H1 (cell line): ENCODE measurements at regions not wholly inside any gene's neighbourhood (a gene's known extent, or its start where the extent isn't known, plus 50 kb on each side); places are given as distances from the start of the nearest gene placed in this dataset.

Experiments used
- BCL11A ChIP-seq, 2 experiments: IDR thresholded peaks; one replicate each; pipeline ENCODE4 v1.6.1; 2011; ENCODE audit warnings: low read depth in 2 of 2, low read length in 2 of 2, mild to moderate bottlenecking in 2 of 2
- CBX8 ChIP-seq: fragments of 300-800, 300-1000 bp; sonication (generic); IDR thresholded peaks from 2 replicates; pipeline ENCODE4 v1.7.1; 2016; ENCODE audit warnings: low read depth, low read length, borderline replicate concordance
- CHD7 ChIP-seq: fragments of 300-600 bp; sonication (generic); IDR thresholded peaks from 2 replicates; pipeline ENCODE4 v1.7.1; 2012; ENCODE audit warnings: low read length, moderate library complexity, mild to moderate bottlenecking, inconsistent platforms; ENCODE audit not compliant: insufficient replicate concordance
- CTCF ChIP-seq, 3 experiments: IDR thresholded peaks; 1 replicate in 2 of 3; 2 replicates in 1 of 3; pipeline versions ENCODE4 v1.5.1 to v1.6.1; 2011; ENCODE audit warnings: low read length in 3 of 3, mild to moderate bottlenecking in 3 of 3, inconsistent platforms in 2 of 3, low read depth in 1 of 3, moderate library complexity in 1 of 3; ENCODE audit not compliant: insufficient read depth in 1 of 3; ENCODE audit errors: control extremely low read depth in 1 of 3
- POLR2AphosphoS5 ChIP-seq: IDR thresholded peaks from 2 replicates; pipeline ENCODE4 v1.6.1; 2011; ENCODE audit warnings: low read depth, low read length
- RNF2 ChIP-seq: fragments of 200-900, 300-1000 bp; sonication (generic); IDR thresholded peaks from 2 replicates; pipeline ENCODE4 v1.7.1; 2016; ENCODE audit warnings: borderline replicate concordance, low read depth, mild to moderate bottlenecking, antibody characterized with exemption, low read length; ENCODE audit not compliant: poor library complexity, severe bottlenecking; ENCODE audit errors: missing control alignments

DNA sequence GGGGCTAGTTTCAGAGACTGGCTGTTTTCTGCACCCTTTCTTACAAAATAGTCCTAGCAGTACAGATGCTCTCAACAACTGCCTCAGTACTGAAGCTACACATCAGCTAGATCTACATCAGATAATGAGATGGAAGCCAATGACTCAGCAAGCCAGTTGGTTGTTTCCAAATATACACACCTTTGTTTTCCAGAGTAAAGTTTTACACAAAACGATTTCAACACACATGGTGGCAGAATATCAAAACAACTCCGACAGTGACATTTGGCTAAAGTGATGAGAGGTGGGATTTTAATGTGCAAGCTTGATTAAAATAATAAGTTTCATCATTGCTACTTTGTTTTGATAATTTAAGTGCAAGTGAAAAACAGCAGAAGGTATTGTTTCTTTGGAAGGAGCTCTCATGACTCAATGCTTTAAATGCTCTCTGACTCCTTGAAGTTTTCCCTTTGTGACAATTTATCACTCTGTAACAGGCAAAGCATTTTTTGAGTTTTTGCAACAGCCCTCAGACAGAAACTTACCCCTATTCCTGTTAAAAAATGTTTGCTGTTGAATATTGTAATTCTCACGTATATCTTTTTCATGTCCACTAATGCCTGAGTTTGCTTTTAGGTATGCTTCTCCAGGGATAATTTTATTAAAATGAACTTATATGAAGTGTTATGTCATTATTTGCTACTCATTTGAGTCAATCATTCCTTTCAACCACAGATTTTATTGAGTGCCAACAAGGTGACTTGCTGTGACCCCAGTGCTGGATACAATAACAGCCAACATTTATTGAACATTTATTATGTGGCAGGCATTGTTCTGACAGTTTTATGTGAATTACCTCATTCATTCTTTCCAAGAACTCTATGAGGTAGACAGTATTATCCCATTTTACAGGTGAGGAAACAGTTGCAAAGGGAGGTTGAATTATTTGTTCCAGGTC lies 882.0 kb downstream of the TFAP2A start (continued):
- TF ChIP-seq CTCF (IDR thresholded peaks at IDR 0.05; ENCODE audit: control extremely low read depth in 1 of 3, insufficient read depth in 1 of 3, low read depth in 1 of 3, low read length in 3 of 3) (no peak), POLR2AphosphoS5 (no peak), CBX8 (no peak), BCL11A (IDR thresholded peaks at IDR 0.05; ENCODE audit: low read depth in 2 of 2, low read length in 2 of 2) (no peak), RNF2 (no peak), CHD7 (no peak)
